Endodermal cell (in vitro differentiated cells): ENCODE measurements at regions not wholly inside any gene's neighbourhood (a gene's known extent, or its start where the extent isn't known, plus 50 kb on each side); places are given as distances from the start of the nearest gene placed in this dataset.

Experiments used
- DNase-seq: peaks from one replicate; pipeline ENCODE4 v3.0.0-alpha.2; 2017
- H3K27ac ChIP-seq: 2 replicates; pipeline ENCODE4 v1.5.1; 2013; ENCODE audit warnings: mild to moderate bottlenecking, low read depth, low read length, moderate library complexity
- H3K27me3 ChIP-seq: 2 replicates; pipeline ENCODE4 v1.6.1; 2013; ENCODE audit warnings: mild to moderate bottlenecking, low read length, moderate library complexity; ENCODE audit not compliant: insufficient read depth, control insufficient read depth, poor library complexity, severe bottlenecking
- H3K36me3 ChIP-seq: 2 replicates; pipeline ENCODE4 v1.7.0; 2013; ENCODE audit warnings: mild to moderate bottlenecking, low read length, moderate library complexity; ENCODE audit not compliant: control insufficient read depth, insufficient read depth
- H3K4me1 ChIP-seq: one replicate; pipeline ENCODE4 v1.7.0; 2013; ENCODE audit warnings: low read length; ENCODE audit not compliant: control insufficient read depth, insufficient read depth
- H3K4me3 ChIP-seq: 2 replicates; pipeline ENCODE4 v1.5.1; 2013; ENCODE audit warnings: mild to moderate bottlenecking, low read length, moderate library complexity
- H3K9ac ChIP-seq: 2 replicates; pipeline ENCODE4 v1.6.1; 2013; ENCODE audit warnings: mild to moderate bottlenecking, low read length, moderate library complexity; ENCODE audit not compliant: poor library complexity, severe bottlenecking; ENCODE audit errors: extremely low read depth
- H3K9me3 ChIP-seq: 2 replicates; pipeline ENCODE4 v1.6.1; 2013; ENCODE audit warnings: mild to moderate bottlenecking, low read length, moderate library complexity; ENCODE audit not compliant: control insufficient read depth
- H3K27ac Mint-ChIP-seq: 2 replicates; pipeline ENCODE4 v1.8.0; 2020; ENCODE audit warnings: mixed read lengths
- H3K27me3 Mint-ChIP-seq: 2 replicates; pipeline ENCODE4 v1.8.0; 2021; ENCODE audit warnings: mild to moderate bottlenecking, mixed read lengths; ENCODE audit not compliant: insufficient read depth
- H3K36me3 Mint-ChIP-seq: 2 replicates; pipeline ENCODE4 v1.8.0; 2020; ENCODE audit warnings: low read depth, mixed read lengths
- H3K4me1 Mint-ChIP-seq: 2 replicates; pipeline ENCODE4 v1.8.0; 2020; ENCODE audit warnings: mixed read lengths
- H3K4me3 Mint-ChIP-seq: 2 replicates; pipeline ENCODE4 v1.8.0; 2020; ENCODE audit warnings: mild to moderate bottlenecking, moderate library complexity, mixed read lengths
- H3K9me3 Mint-ChIP-seq: 2 replicates; pipeline ENCODE4 v1.8.0; 2020; ENCODE audit warnings: mild to moderate bottlenecking, mixed read lengths
- WGBS, 2 experiments: methylation state at CpG; one replicate each; pipeline versions ENCODE4 v1.1.5 to v1.1.7; 2013; ENCODE audit warnings: missing lambda C conversion rate in 2 of 2, mixed read lengths in 1 of 2; ENCODE audit not compliant: insufficient coverage in 1 of 2, insufficient read length in 1 of 2; 5-methylcytosine and 5-hydroxymethylcytosine counted together
- TF ChIP-seq, protein P1 (sequence below): fragments of 200-600 bp; sonication (generic); conservative IDR thresholded peaks from 2 replicates; pipeline ENCODE4 v1.5.0; 2021; ENCODE audit warnings: antibody characterized with exemption, mild to moderate bottlenecking

DNA sequence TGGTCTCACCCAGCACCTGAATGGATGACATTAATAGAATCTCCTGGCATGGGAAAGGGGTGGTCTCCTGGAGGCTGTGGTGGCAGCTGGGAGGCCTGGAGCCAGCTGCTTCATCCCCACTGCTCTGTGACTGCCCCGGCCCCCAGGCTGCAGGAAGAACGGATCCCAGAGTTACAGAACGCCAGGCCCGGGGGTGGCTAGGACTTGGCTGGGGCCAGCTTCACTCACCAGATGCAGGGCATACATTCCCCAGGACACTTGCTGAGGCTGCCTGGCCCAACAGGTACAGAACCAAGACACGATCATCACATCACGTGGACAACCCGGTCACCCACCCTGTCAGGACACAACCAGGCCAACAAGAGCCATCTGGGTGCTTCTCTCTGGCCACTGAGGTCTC is 178.6 kb upstream of the SALL3 start:
- H3K27me3 ChIP-seq, result no peaks in the 10 kb centered on the region

DNA sequence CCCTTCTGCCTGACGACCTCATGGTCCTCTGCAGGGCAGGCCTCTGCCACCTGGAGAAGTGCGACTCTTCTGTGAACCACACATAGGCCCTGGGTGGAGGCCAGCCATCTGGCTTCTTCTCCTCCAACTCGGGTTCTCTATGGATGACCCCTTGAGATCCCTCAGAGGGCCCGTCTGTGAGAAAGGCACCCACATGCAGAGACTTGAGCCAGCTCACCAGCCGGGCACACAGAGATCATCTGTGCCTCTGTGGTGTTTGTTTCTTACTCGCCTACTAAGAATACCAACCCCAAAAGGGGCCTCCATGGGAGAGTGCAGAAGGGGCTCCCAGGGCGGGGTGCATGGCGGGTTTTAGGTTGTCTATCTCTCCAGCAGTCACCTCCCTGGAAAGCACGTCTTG is 176.5 kb upstream of the SALL3 start:
- no peaks in the 10 kb centered on the region for H3K27me3 Mint-ChIP-seq

More for the DNA sequence above, 178.6 kb upstream of the SALL3 start:
- H3K9ac ChIP-seq, result no peak overlapping the region
- no peak for DNase-seq
- WGBS, 2 experiments, result 81 to 85% methylated on average over 4 to 7 of the region's 7 CpGs
- TF ChIP-seq, protein P1, sequence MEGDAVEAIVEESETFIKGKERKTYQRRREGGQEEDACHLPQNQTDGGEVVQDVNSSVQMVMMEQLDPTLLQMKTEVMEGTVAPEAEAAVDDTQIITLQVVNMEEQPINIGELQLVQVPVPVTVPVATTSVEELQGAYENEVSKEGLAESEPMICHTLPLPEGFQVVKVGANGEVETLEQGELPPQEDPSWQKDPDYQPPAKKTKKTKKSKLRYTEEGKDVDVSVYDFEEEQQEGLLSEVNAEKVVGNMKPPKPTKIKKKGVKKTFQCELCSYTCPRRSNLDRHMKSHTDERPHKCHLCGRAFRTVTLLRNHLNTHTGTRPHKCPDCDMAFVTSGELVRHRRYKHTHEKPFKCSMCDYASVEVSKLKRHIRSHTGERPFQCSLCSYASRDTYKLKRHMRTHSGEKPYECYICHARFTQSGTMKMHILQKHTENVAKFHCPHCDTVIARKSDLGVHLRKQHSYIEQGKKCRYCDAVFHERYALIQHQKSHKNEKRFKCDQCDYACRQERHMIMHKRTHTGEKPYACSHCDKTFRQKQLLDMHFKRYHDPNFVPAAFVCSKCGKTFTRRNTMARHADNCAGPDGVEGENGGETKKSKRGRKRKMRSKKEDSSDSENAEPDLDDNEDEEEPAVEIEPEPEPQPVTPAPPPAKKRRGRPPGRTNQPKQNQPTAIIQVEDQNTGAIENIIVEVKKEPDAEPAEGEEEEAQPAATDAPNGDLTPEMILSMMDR, result no peak
- Mint-ChIP-seq H3K27ac (no peak overlapping the region), H3K4me3 (no peak overlapping the region), H3K36me3 (no peaks in the 10 kb centered on the region), H3K4me1 (no peaks in the 10 kb centered on the region), H3K9me3 (peaks cover 3% of the 10 kb centered on the region), H3K27me3 (no peaks in the 10 kb centered on the region)
- no peaks in the 10 kb centered on the region for H3K4me1 ChIP-seq
- no peaks in the 10 kb centered on the region for H3K36me3 ChIP-seq
- no peaks in the 10 kb centered on the region for H3K9me3 ChIP-seq
- H3K27ac ChIP-seq, result no peak overlapping the region
- no peak overlapping the region for H3K4me3 ChIP-seq

DNA sequence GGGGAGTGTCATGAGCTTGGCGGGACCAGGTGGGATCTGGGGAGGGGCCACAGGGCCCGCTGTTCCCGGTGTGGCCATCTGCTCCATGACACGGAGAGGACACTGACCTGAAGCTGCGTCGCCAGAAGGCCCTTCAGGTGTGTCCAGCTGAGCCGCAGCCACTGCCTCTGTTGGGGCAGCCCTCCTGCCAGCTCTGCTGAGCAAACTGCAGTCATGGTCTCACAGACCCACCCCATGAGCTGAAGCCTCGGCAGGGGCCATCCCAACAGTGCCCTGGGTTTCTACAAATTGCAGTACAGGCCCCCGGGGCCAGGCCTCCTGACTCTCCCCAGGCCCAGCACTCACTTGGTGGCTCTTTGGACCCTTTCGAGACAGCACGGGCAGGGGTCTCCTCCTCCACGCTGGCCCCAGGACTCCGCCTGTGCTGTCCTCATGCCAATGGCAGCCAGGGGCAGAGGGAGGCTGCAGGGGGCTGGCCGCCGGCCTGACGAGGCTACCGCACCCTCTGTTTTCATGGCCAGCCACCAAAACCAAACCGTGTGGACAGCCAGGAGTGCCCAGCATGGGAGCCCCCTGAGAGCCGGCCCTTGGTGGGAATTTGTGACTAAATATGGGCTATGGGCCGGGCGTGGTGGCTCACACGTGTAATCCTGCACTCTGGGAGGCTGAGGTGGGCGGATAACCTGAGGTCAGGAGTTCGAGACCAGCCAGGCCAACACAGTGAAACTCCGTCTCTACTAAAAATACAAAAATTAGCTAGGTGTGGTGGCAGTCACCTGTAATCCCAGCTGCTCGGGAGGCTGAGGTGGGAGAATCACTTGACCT is 175.2 kb upstream of the SALL3 start:
- H3K27ac Mint-ChIP-seq, result no peak overlapping the region
- no peaks in the 10 kb centered on the region for H3K36me3 ChIP-seq
- TF ChIP-seq, protein P1, result no peak
- no peak overlapping the region for H3K9ac ChIP-seq
- H3K4me3 Mint-ChIP-seq, result no peak overlapping the region
- H3K4me3 ChIP-seq, result no peak overlapping the region
- WGBS, 2 experiments, result 87 to 93% methylated on average over 9 to 26 of the region's 26 CpGs
- H3K27me3 Mint-ChIP-seq, result no peaks in the 10 kb centered on the region
- no peaks in the 10 kb centered on the region for H3K36me3 Mint-ChIP-seq
- H3K27ac ChIP-seq, result no peak overlapping the region
- peaks cover 3% of the 10 kb centered on the region for H3K4me1 Mint-ChIP-seq
- peaks cover 3% of the 10 kb centered on the region for H3K9me3 Mint-ChIP-seq
- no peaks in the 10 kb centered on the region for H3K4me1 ChIP-seq
- no peak for DNase-seq
- H3K27me3 ChIP-seq, result no peaks in the 10 kb centered on the region
- no peaks in the 10 kb centered on the region for H3K9me3 ChIP-seq

More for the DNA sequence above, 176.5 kb upstream of the SALL3 start:
- H3K36me3 ChIP-seq, result no peaks in the 10 kb centered on the region
- WGBS, 2 experiments, result 92 to 96% methylated on average over 6 to 9 of the region's 9 CpGs
- no peak overlapping the region for H3K4me3 Mint-ChIP-seq
- H3K36me3 Mint-ChIP-seq, result no peaks in the 10 kb centered on the region
- no peak overlapping the region for H3K27ac Mint-ChIP-seq
- H3K27me3 ChIP-seq, result no peaks in the 10 kb centered on the region
- peaks cover 3% of the 10 kb centered on the region for H3K9me3 Mint-ChIP-seq
- H3K27ac ChIP-seq, result no peak overlapping the region
- H3K4me3 ChIP-seq, result no peak overlapping the region
- no peaks in the 10 kb centered on the region for H3K4me1 ChIP-seq
- no peak overlapping the region for H3K9ac ChIP-seq
- no peaks in the 10 kb centered on the region for H3K9me3 ChIP-seq
- TF ChIP-seq, protein P1, result no peak
- peaks cover 3% of the 10 kb centered on the region for H3K4me1 Mint-ChIP-seq
- no peak for DNase-seq
